D721Med (cell line): ENCODE measurements at regions not wholly inside any gene's neighbourhood (a gene's known extent, or its start where the extent isn't known, plus 50 kb on each side); places are given as distances from the start of the nearest gene placed in this dataset.
"Not testable (repeated sequence)": the region's sequence is repeated elsewhere in the genome, so short reads cannot be mapped to it uniquely, and the experiment has no call there.

Experiments
- DNase-seq: peaks from one replicate; pipeline ENCODE4 v3.0.0; 2011; ENCODE audit warnings: low spot score; ENCODE audit not compliant: insufficient read length
- FAIRE-seq: peaks from 2 replicates; lab custom pipeline; 2011; peaks lifted over from hg19 to GRCh38; lab: Jason Lieb, UNC
- TF ChIP-seq, protein P1 (sequence below): IDR thresholded peaks from 2 replicates; pipeline ENCODE4 v1.5.1; 2012; ENCODE audit warnings: mild to moderate bottlenecking, control low read depth; ENCODE audit not compliant: insufficient read depth; ENCODE audit errors: missing control alignments

- DNase-seq, FAIRE-seq: not testable (repeated sequence)
Measured at GRCh38 chr15:20680257-20680815, 138.7 kb upstream of the GOLGA6L6 start.

DNA sequence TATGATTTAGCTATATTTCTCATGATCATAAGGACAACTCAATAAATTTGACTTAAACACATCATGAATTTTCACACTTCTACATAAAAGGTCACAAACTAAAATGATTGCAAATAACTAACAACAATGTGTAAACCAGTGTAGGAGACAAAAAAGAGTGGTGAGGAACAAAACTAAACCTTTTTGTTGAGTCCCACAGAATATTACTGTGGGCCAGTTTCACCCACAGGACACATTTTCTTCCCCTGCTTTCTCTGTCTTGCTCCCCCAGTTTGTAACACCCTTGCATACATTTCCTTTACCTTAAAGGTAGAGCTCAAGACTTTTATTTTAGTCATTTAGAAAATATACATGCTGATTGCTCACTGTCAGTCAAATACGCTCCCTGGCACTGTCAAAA, 130.9 kb upstream of the GOLGA6L6 start:
- peak; percentile 29 for FAIRE-seq
- TF ChIP-seq, protein P1, sequence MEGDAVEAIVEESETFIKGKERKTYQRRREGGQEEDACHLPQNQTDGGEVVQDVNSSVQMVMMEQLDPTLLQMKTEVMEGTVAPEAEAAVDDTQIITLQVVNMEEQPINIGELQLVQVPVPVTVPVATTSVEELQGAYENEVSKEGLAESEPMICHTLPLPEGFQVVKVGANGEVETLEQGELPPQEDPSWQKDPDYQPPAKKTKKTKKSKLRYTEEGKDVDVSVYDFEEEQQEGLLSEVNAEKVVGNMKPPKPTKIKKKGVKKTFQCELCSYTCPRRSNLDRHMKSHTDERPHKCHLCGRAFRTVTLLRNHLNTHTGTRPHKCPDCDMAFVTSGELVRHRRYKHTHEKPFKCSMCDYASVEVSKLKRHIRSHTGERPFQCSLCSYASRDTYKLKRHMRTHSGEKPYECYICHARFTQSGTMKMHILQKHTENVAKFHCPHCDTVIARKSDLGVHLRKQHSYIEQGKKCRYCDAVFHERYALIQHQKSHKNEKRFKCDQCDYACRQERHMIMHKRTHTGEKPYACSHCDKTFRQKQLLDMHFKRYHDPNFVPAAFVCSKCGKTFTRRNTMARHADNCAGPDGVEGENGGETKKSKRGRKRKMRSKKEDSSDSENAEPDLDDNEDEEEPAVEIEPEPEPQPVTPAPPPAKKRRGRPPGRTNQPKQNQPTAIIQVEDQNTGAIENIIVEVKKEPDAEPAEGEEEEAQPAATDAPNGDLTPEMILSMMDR: no peak
- no peak for DNase-seq

DNA sequence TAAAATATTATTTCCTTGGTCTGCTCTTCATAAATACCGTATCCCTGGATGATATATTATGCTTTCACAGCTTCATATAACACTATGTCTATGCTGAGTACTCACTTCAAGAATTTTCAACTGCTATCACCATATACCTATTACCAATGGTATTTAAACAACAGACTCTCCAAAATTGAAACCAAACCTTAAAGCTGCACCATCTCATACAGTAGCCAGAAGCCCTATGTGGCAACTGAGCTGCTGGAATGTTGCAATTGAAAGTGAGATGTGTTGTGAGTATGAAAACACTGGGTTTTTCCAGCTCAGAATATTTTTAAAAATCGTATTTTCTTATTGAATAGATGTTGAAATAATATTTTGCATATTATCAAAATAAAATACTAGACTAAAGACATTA, 130.1 kb upstream of the GOLGA6L6 start:
- TF ChIP-seq, protein P1: no peak
- no peak for FAIRE-seq
- no peak for DNase-seq

DNA sequence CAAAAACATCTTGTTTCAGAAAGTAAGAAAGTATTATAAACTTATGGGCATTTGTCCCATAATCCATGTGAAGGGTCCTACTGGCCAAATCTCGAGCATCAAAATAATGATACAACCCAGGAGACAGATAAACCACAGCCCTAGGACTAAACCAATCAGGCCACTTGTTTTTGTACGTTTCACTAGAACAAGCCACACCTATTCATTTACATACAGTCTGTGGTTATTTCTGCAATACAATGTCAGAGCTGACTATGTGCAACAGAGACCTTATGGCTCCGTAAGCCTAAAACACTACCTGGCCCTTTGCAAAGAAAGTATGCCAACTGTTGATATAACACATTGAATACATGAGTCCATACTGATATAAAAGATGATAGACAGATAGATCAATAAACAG, 124.8 kb upstream of the GOLGA6L6 start:
- FAIRE-seq: peak; percentile 35
- DNase-seq: not testable (repeated sequence)

DNA sequence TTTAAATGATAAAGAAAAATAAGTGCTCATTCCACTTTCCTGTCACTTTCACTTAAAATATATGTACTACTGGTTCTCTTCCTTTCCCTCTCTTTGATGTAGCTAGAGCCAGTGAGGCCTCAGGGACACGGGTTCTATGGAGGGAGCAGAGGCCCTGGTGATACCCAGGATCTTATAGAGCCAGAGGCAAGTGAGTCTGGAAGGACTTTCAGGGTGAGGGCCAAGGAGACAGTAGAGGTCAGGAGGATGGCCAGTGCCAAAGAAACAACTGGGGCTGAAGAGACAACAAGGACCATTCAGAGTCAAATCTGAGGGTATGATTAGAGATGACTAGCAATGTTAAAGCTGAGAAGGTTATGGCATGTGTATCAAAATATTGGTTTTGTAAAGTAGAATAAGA, 124.1 kb upstream of the GOLGA6L6 start:
- TF ChIP-seq, protein P1: no peak
- no peak for FAIRE-seq
- DNase-seq: no peak

DNA sequence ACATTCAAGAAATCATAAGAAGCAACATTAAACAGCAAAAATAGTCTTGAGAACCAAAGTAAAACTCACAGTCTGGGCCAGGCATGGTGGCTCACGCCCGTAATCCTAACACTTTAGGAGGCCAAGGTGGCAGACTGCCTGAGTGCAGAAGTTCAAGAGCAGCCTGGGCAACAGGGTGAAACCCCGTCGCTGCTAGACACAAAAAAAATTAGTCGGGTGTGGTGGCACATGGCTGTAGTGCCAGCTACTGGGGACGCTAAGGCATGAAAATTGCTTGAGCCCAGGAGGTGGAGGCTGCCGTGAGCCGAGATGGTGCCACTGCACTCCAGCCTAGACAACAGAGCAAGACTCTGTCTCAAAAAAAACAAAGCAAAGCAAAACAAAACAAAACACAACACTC, 117.7 kb upstream of the GOLGA6L6 start:
- no peak for DNase-seq
- FAIRE-seq: no peak
- TF ChIP-seq, protein P1: no peak

DNA sequence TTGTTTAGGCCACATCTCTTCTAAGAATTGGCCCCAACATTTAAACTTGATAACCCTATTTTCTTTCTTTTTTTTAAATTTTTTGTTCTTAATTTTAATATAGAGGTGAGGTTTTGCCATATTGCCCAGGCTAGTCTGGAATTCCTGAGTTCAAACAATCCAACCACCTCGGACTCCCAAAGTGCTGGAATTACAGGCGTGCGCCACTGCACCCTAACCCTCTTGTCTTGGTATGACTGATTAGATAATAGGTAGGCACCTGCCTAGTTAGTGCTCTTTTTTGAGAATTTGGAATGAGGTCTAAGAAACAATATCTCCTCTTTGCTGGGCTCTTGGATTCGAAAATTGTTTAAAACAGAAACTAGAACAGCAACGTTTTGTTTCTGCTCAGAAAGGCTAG, 116.4 kb upstream of the GOLGA6L6 start:
- TF ChIP-seq, protein P1: no peak
- FAIRE-seq (no peak), DNase-seq (no peak)

DNA sequence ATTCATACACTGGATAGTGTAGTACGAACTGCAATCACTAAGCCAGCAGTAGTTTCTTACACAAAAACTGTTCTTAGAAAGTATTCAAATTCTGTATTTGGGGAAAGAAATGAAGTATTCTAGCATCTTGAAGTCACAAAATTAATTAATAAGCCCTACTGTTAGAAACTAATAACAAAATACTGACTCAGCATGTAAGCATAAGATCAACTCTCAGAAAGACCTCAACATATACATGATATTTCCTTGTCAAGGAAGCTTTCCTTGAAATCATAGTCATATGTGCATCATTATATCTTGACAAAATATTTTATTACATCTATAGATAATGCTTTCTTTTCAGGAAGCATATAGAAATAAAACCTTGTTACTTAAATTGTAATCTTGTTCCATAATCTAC, 115.5 kb upstream of the GOLGA6L6 start:
- DNase-seq (no peak), FAIRE-seq (no peak)

More for the DNA sequence above, 115.5 kb upstream of the GOLGA6L6 start:
- TF ChIP-seq, protein P1: no peak
